GM21786 (cell line): ENCODE measurements at regions not wholly inside any gene's neighbourhood (a gene's known extent, or its start where the extent isn't known, plus 50 kb on each side); places are given as distances from the start of the nearest gene placed in this dataset.
"Not testable (repeated sequence)": the region's sequence is repeated elsewhere in the genome, so short reads cannot be mapped to it uniquely, and the experiment has no call there.

ENCODE experiments used
- ATAC-seq: cut with Tn5 transposase; IDR thresholded peaks from one replicate; pipeline ENCODE4 v1.9.1; 2021; ENCODE audit not compliant: unreplicated experiment

- no peak for ATAC-seq
These were observed 233.9 kb downstream of the ERMARD start for GRCh38 chr6:169985121-169986015.

DNA sequence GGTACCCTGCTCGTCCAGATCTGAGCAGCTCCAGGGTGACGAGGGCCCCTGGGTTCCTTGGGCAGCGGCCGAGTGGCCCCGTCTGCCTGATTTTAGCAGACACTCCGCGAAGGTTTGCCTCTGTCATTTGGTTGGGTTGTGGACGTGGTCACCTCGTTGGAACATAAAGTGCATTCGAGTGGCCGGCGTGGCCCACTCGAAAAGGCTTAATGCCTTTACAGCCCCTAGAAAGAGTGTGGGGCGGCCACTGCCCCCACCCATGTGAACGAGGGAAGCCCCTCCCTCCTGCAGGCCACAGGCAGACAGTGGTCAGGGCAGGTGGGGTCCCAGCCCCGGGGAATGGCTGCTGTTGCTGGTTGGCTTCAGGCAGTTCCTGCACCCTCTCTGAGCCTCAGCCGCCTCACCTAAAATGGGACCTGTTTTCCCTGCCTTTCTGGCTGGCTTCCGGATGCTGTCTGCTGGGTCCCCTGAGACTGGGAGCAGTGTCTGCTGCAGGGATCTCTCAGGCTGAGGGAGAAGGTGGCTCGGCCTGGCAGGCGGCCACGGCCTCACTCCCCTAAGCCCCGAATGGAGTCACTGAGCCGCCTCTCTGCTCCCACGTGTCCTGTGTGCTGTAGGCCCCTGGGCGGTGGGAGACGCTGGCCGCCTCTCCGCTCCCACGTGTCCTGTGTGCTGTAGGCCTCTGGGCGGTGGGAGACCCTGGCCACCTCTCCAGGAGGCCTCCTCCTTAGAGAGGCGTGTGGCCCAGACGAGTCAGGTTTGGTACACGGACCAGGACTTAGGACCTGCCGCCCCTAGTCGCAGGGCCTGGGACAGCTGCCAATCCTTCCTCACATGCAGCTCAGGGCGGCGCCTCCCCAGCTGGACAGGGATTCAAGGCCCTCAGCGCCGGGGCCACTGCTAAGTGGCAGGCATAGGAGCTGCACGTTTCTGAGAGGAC is 233.0 kb downstream of the ERMARD start:
- ATAC-seq = no peak

GRCh38 chr6:169983651-169984050 is 232.2 kb downstream of the ERMARD start:
- ATAC-seq = no peak

DNA sequence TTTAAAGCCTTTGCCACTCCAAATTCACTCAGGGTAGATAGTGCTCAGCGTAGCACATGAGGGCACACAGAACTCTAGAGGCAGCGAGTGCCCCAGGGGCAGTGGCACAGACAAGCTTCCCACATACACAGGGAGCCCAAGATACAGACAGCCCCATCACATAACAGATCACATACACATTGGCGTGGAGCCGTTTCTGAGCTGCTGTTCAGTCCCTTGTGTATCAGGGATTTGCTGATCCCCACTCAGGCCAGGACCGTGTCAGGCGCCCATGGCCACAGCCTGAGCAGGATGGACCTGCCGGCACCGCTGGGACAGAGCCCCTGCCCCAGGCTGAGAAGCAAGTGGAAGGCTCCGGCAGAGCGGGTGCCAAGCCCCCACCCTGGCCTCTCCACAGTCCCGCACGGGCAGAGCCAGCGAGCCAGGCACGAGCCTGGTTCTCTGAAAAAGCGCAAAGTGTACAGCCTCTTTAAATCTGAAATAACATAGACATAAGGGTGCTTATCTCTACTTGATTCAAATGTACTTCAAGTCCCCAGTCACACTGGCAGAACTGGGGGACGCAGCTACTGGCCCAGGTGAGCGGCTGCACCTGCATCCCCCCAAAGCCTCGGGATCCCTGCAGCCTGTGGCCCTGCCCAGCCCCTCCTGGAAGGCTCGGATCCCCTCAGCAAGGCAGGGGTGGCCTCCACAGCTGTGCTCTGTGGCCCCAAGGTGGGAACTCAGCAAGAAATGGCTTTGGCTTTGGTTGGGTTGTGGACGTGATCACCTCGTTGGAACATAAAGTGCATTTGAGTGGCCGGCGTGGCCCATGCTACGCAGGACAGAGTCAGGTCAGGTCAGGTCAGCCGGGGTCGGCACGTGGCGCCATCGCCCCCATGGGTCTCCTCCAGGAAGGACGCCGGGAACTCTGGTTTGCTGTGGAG is 231.3 kb downstream of the ERMARD start:
- ATAC-seq = no peak

DNA sequence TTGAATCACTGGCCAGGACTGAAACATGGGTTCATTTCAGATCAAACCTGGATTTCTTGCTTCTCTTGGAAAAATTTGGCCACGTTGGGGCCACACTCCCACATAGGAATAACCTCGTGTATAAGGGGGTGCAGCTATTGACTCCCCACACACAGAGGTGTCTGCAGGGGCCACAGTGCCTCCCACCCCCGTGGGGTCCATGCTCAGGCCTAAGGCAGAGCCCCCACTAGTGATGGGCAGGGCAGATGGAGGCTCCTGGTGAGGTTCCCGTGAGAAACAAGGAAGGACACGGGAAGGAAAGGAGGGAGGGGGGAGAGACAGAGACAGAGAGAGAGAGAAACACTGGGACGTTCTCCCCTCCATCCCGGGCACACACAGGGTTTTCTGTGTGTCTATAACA is 230.5 kb downstream of the ERMARD start:
- ATAC-seq = no peak

DNA sequence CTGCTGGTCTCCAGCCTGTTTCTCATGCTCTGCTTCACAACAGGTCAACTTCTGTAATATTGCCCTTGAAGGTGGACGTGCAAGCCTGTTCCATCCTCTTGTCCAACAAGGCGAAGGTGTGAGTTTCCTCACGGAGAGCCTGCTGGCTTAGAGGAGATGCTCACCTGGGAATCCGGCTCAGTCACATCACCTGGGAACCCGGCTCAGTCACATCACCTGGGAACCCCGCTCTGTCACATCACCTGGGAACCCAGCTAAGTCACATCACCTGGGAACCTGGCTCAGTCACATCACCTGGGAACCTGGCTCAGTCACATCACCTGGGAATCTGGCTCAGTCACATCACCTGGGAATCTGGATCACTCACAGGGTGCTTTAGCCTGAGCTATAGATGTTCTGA is 230.1 kb downstream of the ERMARD start:
- ATAC-seq = no peak

DNA sequence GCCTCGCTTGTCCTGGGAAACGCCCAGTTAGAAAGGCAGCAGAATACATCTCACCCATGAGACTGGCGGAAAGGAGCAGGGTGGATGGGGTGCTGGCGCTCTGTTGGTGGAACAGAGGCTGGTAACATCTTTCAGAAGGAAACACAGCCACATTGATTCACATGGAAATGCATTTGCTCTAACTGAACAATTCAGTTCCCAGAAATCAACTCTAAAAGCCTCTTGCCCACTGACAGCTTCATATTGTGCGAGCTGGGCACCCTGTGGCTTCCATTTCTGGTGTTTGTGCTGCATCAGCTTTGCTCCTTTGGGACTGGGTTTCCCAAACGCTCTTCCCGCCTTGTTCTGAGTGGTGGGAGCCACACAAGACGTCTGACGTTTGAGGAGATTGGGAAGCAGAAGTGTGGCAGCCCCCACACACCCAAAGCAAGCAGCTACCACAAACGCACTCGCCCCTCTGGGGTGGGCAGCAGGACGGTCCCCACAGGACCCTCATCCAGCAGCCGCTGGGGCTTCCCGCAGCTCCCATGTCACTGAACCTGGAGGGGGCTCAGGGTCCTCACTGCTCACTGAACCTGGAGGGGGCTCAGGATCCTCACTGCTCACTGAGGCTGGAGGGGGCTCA is 229.5 kb downstream of the ERMARD start:
- ATAC-seq = no peak

DNA sequence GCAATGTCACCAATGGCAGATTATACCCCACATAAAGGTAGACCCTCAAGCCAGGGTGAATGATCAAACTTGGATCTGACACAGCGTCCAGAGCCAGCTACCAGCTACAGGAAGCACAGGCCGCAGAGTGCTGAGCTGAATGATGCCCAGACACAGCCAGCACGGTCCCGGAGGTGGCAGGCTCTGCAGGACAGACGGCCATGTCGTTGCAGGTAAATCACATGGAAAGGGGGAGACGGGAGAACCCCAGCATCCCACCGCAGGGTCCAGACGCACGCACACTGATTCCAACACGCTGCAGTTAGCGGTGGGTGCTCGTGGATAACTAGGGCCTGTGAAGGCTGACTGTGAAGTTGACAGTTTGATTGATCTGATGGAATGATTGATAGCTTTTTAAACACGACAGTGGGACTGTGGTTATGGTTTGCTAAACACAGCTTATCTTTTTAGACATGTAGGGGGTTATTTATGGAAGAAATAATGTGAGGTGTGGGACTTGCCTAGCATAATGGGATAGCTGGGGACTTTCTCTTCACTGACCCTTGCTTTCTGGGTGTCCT is 228.5 kb downstream of the ERMARD start:
- ATAC-seq = no peak

GRCh38 chr6:169978615-169979161 is 227.3 kb downstream of the ERMARD start:
- ATAC-seq = no peak

DNA sequence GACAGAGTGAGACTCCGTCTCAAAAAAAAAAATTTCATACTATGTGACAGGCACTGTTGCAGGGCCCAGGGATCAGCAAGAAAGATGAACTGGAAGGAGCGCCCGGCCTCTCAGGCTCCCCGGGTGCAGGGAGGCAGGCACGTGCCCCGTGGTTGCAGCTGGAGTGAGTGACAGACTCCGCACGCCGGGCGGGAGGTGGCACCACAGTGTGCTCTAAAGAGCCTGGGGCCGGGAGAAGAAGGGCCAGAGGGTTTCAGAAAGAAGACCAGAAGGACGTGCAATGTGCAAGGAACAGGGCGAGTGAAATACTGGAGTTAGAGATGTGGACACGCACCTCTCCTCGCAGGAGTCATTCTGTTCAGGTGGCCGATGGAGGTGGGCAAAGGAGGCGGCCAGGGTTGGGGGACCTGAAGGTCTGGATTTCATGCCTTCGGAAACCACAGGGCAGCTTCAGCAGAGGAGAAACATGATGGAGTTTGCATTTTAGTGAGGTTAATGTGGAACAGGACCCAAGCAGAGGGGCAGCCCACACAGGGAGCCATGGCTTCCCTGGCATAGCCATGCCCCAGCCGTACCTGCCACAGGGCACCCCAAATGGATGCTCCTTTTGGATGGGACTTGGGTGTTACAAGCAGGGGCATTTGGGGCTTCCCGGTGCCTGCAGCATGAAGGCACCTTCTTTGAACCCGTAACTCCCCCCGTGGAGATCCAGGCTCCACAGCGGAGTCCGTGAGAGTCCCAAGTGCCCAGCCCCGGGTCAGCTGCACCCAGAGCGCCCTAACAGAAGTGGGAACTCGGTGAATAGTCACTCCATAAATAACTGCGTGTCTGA is 226.2 kb downstream of the ERMARD start:
- no peak for ATAC-seq

DNA sequence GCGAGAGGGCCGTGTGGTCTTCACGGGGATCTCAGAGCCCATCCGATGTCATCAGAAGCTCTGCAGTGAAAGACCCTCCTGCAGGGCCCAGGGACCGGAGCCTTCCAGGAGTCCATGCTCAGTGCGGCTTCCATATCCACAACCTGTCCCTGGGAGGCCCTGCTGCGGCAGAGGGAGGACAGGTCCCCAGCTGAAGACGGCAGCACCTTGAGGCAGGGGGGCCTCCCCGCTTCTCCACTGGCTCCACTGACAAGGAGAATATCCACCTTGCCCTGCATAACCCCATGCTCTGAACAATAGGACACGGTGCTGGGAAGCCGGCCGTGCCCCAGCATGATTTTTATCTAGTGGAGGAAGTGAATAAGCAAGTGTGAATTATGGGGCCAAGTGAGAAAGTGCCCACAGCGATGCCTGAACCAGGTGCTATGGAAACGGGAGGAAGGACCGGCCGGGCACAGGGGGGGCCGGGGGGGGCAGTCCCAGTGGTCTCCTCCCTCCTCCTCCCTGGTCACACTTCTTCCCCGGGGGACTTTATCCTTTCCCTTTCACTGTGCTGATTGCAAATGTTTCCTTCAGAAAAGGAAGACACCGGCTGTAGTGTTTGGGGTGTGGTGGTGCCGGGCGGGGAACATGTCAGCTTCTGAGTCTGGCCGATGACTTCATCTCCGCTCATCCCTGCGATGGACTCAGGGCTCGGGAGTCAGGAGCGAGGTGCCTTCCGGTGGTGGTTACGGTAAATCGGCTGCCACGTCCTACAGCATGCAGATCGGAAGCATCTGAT is 225.1 kb downstream of the ERMARD start:
- no peak for ATAC-seq

- ATAC-seq = no peak
These were observed 224.3 kb downstream of the ERMARD start for GRCh38 chr6:169975701-169976100.

GRCh38 chr6:169975286-169975685 is 223.9 kb downstream of the ERMARD start:
- no peak for ATAC-seq

DNA sequence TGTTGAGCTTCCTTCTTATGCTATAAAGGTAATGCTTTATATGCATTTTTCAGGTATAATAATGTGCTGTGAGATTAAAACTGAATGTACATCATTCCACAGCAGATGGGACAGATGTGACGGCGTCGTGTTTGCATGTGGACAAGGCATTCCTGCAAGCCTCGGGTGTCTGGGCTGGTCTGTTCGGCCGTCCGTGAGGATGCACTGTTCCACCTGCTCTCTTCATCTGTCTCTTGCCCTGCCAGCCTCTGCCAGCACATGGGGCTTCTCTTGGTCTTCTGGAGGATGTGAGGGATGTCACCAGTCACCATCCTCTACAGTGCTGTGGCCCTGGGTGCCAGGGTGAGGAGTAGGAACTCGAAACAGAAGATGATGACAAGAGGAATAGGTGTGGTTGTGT is 223.2 kb downstream of the ERMARD start:
- ATAC-seq = no peak

DNA sequence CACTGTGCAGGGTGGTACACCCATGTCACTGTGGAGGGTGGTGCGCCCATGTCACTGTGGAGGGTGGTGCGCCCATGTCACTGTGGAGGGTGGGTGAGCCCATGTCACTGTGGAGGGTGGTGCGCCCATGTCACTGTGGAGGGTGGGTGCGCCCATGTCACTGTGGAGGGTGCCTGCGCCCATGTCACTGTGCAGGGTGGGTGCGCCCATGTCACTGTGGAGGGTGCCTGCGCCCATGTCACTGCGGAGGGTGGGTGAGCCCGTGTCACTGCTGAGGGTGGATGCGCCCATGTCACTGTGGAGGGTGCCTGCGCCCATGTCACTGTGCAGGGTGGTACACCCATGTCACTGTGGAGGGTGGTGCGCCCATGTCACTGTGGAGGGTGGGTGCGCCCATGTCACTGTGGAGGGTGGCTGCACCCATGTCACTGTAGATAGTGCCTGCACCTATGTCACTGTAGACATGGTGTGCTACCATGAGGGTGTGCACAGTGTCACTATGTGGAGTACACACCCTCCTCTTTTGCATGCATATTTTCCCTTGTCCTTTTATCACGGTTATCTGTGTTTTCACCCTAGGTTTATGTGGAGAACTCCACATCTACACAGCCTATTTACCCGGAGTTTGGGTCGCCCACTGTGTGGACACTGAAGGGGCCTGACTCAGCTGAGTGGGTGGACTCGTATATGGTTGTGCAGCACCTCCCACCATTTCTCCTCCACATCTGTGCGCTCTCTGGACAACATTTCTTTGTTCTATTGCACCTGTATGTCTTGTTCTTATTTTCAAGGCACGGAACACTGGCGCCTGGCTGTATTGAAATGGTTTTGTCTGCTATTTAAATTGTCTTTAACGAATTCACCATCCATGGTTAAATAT is 222.4 kb downstream of the ERMARD start:
- not testable (repeated sequence) for ATAC-seq

- ATAC-seq = no peak
These were observed 221.3 kb downstream of the ERMARD start for GRCh38 chr6:169972736-169973135.

- no peak for ATAC-seq
These were observed 220.8 kb downstream of the ERMARD start for GRCh38 chr6:169972101-169972651.
